CD14-positive monocyte (primary cell): ENCODE measurements at regions not wholly inside any gene's neighbourhood (a gene's known extent, or its start where the extent isn't known, plus 50 kb on each side); places are given as distances from the start of the nearest gene placed in this dataset.

Experiments
- DNase-seq, 3 donors: peaks; one replicate each; pipeline ENCODE4 v3.0.0-alpha.2; 2011 to 2022
- H2AFZ ChIP-seq: 2 replicates; pipeline ENCODE4 v1.6.0; 2012; ENCODE audit warnings: mild to moderate bottlenecking, low read depth, low read length, inconsistent platforms; ENCODE audit not compliant: insufficient read depth, poor library complexity, severe bottlenecking
- H3K27ac ChIP-seq, 2 donors: 1 replicate in 1 of 2; 2 replicates in 1 of 2; pipeline ENCODE4 v1.5.1; 2012 to 2013; ENCODE audit warnings: low read length in 2 of 2, control low read depth in 1 of 2, inconsistent platforms in 1 of 2, low read depth in 1 of 2, mild to moderate bottlenecking in 1 of 2
- H3K27me3 ChIP-seq, 2 donors: one replicate each; pipeline versions ENCODE4 v1.6.0 to v1.6.1; 2011 to 2013; ENCODE audit warnings: low read length in 2 of 2; ENCODE audit not compliant: control insufficient read depth in 2 of 2, insufficient read depth in 2 of 2
- H3K36me3 ChIP-seq, 2 donors: replicated peaks in 1 of 2; 1 replicate in 1 of 2; 2 replicates in 1 of 2; pipeline versions ENCODE4 v1.5.1 to v1.6.1; 2012 to 2013; ENCODE audit warnings: low read length in 2 of 2, control low read depth in 1 of 2, inconsistent platforms in 1 of 2, mild to moderate bottlenecking in 1 of 2; ENCODE audit not compliant: insufficient read depth in 2 of 2, control insufficient read depth in 1 of 2
- H3K4me1 ChIP-seq, 2 donors: 1 replicate in 1 of 2; 2 replicates in 1 of 2; pipeline versions ENCODE4 v1.5.1 to v1.6.1; 2012 to 2013; ENCODE audit warnings: low read length in 2 of 2, control low read depth in 1 of 2, inconsistent platforms in 1 of 2, mild to moderate bottlenecking in 1 of 2, moderate library complexity in 1 of 2; ENCODE audit not compliant: insufficient read depth in 2 of 2, control insufficient read depth in 1 of 2
- H3K4me2 ChIP-seq: replicated peaks from 2 replicates; pipeline ENCODE3; 2012; ENCODE audit warnings: low read length, moderate library complexity, mild to moderate bottlenecking; ENCODE audit not compliant: poor library complexity, severe bottlenecking; ENCODE audit errors: extremely low read depth
- H3K4me3 ChIP-seq, 3 experiments: fragments of 200-600 bp in 1 of 3; sonication (generic) in 1 of 3; replicated peaks in 1 of 3; 1 replicate in 2 of 3; 2 replicates in 1 of 3; pipeline ENCODE4 v1.5.1; 2011 to 2013; ENCODE audit warnings: low read length in 3 of 3, mild to moderate bottlenecking in 3 of 3, control low read depth in 2 of 3, low read depth in 2 of 3, inconsistent platforms in 1 of 3, moderate library complexity in 1 of 3
- H3K79me2 ChIP-seq: 2 replicates; pipeline ENCODE4 v1.6.0; 2012; ENCODE audit warnings: mild to moderate bottlenecking, control low read depth, inconsistent platforms, low read length, moderate library complexity; ENCODE audit not compliant: insufficient read depth
- H3K9ac ChIP-seq: 2 replicates; pipeline ENCODE4 v1.6.0; 2017; ENCODE audit warnings: low read length, mild to moderate bottlenecking; ENCODE audit not compliant: insufficient read depth, poor library complexity, severe bottlenecking
- H3K9me3 ChIP-seq, 2 donors: replicated peaks in 1 of 2; 1 replicate in 1 of 2; 2 replicates in 1 of 2; pipeline versions ENCODE4 v1.5.1 to v1.6.1; 2012 to 2013; ENCODE audit warnings: low read length in 2 of 2, control low read depth in 1 of 2; ENCODE audit not compliant: control insufficient read depth in 1 of 2, insufficient read depth in 1 of 2
- H4K20me1 ChIP-seq: 2 replicates; pipeline ENCODE4 v1.6.0; 2012; ENCODE audit warnings: mild to moderate bottlenecking, low read length, control low read depth, moderate library complexity; ENCODE audit not compliant: insufficient read depth
- H3K27ac Mint-ChIP-seq, 7 donors: one replicate each; pipeline ENCODE4 v1.8.0; 2020; ENCODE audit warnings: mild to moderate bottlenecking in 7 of 7, mixed read lengths in 7 of 7, moderate library complexity in 6 of 7, inconsistent platforms in 2 of 7
- H3K27me3 Mint-ChIP-seq, 3 donors: one replicate each; pipeline ENCODE4 v1.8.0; 2021 to 2022; ENCODE audit warnings: low read depth in 3 of 3, mild to moderate bottlenecking in 3 of 3, mixed read lengths in 3 of 3, moderate library complexity in 3 of 3, inconsistent platforms in 1 of 3
- H3K36me3 Mint-ChIP-seq, 2 donors: one replicate each; pipeline ENCODE4 v1.8.0; 2020; ENCODE audit warnings: mixed read lengths in 2 of 2, inconsistent platforms in 1 of 2, mild to moderate bottlenecking in 1 of 2
- H3K4me1 Mint-ChIP-seq: one replicate; pipeline ENCODE4 v1.8.0; 2020; ENCODE audit warnings: mild to moderate bottlenecking, mixed read lengths
- H3K4me3 Mint-ChIP-seq, 2 donors: one replicate each; pipeline ENCODE4 v1.8.0; 2020; ENCODE audit warnings: mild to moderate bottlenecking in 2 of 2, mixed read lengths in 2 of 2, moderate library complexity in 1 of 2
- H3K9me3 Mint-ChIP-seq, 7 donors: one replicate each; pipeline ENCODE4 v1.8.0; 2020 to 2022; ENCODE audit warnings: mixed read lengths in 7 of 7, mild to moderate bottlenecking in 6 of 7, moderate library complexity in 6 of 7, inconsistent platforms in 2 of 7
- WGBS: methylation state at CpG from one replicate; pipeline ENCODE4 v1.1.5; 2013; ENCODE audit warnings: missing lambda C conversion rate; ENCODE audit not compliant: insufficient coverage; 5-methylcytosine and 5-hydroxymethylcytosine counted together
- intact Hi-C, 2 donors: fragments of 100-400 bp; cut with micrococcal nuclease; formaldehyde crosslinking; loops; one replicate each; pipeline versions ENCODE4 v1.15.0 to v1.15.1; 2023
- TF ChIP-seq, protein P1 (sequence below): fragments of 200-600 bp; IDR thresholded peaks from one replicate; pipeline ENCODE4 v1.8.0; 2022; ENCODE audit warnings: antibody characterized with exemption, mild to moderate bottlenecking

GRCh38 chr1:78831731-78832360 is 174.7 kb downstream of the ADGRL4 start:
- intact Hi-C loops = no loop called here
- Mint-ChIP-seq H3K9me3 (no peaks in the 10 kb centered on the region), H3K36me3 (no peaks in the 10 kb centered on the region), H3K27me3 (peaks cover 0 to 2% (median 0%) of the 10 kb centered on the region in 3 donors), H3K27ac (no peak overlapping the region), H3K4me1 (peaks cover 3% of the 10 kb centered on the region), H3K4me3 (no peak overlapping the region)
- Histone ChIP-seq H3K36me3 (no peaks in the 10 kb centered on the region), H4K20me1 (no peaks in the 10 kb centered on the region), H3K4me2 (no peak overlapping the region), H2AFZ (no peak overlapping the region), H3K4me1 (no peaks in the 10 kb centered on the region), H3K9ac (no peak overlapping the region), H3K4me3 (no peak overlapping the region), H3K79me2 (no peaks in the 10 kb centered on the region), H3K27ac (no peak overlapping the region), H3K27me3 (no peaks in the 10 kb centered on the region), H3K9me3 (no peaks in the 10 kb centered on the region)
- no CpG with 5 or more reads among the region's 3 CpGs for WGBS
- DNase-seq = peak in 1 of 3 donors; percentile 3
- TF ChIP-seq, protein P1, sequence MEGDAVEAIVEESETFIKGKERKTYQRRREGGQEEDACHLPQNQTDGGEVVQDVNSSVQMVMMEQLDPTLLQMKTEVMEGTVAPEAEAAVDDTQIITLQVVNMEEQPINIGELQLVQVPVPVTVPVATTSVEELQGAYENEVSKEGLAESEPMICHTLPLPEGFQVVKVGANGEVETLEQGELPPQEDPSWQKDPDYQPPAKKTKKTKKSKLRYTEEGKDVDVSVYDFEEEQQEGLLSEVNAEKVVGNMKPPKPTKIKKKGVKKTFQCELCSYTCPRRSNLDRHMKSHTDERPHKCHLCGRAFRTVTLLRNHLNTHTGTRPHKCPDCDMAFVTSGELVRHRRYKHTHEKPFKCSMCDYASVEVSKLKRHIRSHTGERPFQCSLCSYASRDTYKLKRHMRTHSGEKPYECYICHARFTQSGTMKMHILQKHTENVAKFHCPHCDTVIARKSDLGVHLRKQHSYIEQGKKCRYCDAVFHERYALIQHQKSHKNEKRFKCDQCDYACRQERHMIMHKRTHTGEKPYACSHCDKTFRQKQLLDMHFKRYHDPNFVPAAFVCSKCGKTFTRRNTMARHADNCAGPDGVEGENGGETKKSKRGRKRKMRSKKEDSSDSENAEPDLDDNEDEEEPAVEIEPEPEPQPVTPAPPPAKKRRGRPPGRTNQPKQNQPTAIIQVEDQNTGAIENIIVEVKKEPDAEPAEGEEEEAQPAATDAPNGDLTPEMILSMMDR = no peak

DNA sequence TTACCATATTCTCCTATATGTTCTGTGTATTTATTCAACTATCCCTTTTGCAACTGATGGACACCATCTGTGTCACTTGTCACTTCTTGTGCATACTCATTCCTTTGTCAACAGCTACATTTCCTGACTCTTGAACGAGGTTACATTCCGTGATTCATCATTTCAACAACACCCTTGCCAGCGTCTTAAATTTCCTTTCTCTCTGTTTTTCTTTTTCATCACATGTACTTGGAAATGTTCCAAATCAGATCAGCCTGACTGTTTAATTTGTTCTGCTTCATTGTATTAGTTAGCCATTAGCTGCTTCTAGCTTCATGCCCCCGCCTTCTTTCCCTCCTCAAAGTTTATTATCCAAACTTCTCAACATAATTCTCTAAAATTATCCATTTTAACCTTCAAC is 173.0 kb downstream of the ADGRL4 start:
- Histone ChIP-seq H3K36me3 (no peaks in the 10 kb centered on the region), H3K4me3 (no peak overlapping the region), H2AFZ (no peak overlapping the region), H3K4me2 (no peak overlapping the region), H3K9ac (no peak overlapping the region), H4K20me1 (no peaks in the 10 kb centered on the region), H3K4me1 (no peaks in the 10 kb centered on the region), H3K9me3 (no peaks in the 10 kb centered on the region), H3K27me3 (no peaks in the 10 kb centered on the region), H3K79me2 (no peaks in the 10 kb centered on the region), H3K27ac (no peak overlapping the region)
- TF ChIP-seq, protein P1 = no peak
- Mint-ChIP-seq H3K4me1 (peaks cover 6% of the 10 kb centered on the region), H3K9me3 (no peaks in the 10 kb centered on the region), H3K27me3 (peaks cover 0 to 2% (median 0%) of the 10 kb centered on the region in 3 donors), H3K4me3 (no peak overlapping the region), H3K36me3 (no peaks in the 10 kb centered on the region), H3K27ac (no peak overlapping the region)
- WGBS = 31% methylated on average over 3 of the region's 4 CpGs
- intact Hi-C loops = no loop called here
- DNase-seq = no peak
